Dedifferentiated amniotic fluid mesenchymal stem cell (primary cell): ENCODE measurements at regions not wholly inside any gene's neighbourhood (a gene's known extent, or its start where the extent isn't known, plus 50 kb on each side); places are given as distances from the start of the nearest gene placed in this dataset.

Experiments used
- DNase-seq: peaks from one replicate; pipeline ENCODE4 v3.0.0-alpha.2; 2016; ENCODE audit errors: extremely low spot score

- DNase-seq = no peak
Measured at GRCh38 chr5:74288448-74289108, 351.9 kb downstream of the ENC1 start.

DNA sequence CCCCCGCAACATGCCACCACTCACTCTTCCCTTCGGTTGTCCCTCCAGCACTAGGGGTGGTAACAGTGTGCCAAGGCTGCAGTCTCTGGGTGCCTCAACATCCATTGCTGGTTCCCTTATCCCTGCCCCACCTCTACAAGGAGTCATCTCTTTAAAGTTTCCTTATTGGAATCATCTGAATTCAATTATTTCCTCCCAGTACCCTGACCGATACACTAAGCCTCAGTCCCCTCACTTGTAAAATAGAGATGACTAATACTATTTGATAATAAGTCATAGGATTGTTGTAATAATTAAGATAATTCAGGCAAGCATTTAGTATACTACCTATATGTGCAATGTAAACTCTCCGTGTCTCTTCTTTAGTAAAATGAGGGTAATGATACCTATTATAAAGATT lies 352.5 kb downstream of the ENC1 start:
- DNase-seq = no peak

DNA sequence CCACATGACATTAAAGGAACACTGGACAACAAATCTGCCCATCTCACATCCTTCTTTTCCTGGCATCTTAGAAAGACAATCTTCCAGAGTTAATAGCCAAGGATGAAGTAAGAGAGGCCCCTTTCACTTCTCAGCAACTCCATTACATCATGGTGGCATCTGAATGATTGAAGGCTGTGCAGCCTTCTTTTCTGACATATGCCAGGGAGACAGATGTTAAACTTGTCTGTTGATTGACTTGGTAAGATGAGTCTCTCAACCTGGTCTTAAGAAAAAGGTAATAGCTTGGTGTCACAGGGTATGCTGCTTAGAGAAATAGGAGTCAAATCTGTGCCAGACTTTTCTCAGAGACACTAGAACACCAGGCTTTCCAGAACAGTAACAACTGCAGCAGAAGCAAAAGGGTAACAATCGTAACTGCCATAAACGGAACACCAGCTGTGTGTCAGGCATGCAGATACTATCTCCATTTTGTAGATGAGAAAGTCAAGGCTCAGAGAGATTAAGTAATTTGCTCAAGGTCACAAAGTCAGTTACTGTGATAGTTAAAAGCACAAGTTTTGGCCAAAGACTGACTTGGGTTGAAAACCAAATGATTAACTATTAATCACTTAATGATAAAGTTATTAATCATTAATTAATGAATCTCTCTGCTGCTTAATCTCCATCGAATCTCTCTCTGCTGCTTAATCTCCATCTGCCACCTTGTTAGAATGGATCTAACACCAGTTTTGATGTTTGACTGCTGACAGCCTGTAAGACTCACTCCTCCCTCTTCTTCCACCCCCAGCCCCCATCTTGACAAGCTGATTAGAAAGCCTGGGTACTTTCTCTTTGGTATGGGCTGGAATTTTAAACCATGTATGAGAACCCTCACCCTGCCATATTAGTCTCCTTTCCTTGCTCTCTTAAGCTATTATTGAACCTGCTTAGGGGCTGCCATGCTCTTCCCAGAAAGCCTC lies 353.5 kb downstream of the ENC1 start:
- DNase-seq = no peak

DNA sequence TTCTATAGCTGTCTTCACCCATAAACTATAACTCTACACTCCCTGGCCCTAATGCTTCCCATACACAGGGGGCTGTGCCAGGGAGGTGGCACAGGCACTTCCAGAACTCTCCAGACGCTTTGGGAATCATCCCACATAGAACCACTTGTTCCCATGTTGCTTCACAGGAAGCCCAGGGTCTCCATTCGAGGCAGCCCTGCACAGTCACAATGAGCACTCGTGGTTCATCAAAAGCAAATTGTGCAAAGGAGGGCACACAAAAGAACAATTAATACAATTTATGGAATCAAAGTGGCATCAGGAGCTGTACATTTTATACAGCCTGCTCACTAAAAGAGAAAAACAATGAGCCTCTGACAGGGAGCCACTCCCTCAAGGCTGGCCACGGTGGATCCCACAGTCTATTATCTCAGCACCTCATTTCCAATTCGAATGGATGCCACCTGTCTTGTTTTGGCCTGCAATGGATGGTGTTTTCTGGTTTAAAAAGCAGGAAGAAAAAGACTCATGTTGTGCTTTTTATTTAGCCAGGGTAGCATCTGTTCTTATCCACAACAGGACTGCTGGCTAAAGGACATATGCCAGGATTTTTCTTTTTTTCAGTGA lies 354.8 kb downstream of the ENC1 start:
- no peak for DNase-seq

DNA sequence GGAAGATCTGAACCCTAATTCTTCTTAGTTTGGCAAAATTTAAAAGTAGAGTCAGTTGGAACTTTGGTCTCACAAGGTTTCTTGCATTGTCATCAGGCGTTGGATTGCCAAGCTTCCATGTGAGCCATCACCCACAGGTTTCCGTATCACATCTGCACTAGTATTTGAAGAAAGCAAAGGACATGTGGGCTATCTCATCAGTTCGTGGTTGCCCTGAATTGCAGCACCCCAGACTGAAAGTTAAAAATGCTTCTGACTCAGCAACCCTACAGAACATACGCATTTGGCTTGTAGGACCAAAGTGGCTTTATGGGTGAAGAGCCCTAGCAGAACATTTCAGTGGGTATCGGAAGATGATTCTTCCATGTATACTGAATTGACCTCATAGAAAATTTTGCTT lies 358.0 kb downstream of the ENC1 start:
- no peak for DNase-seq

GRCh38 chr5:74281166-74281565 lies 359.4 kb downstream of the ENC1 start:
- DNase-seq = no peak

- no peak for DNase-seq
Measured at GRCh38 chr5:74280306-74280705, 360.2 kb downstream of the ENC1 start.

- DNase-seq = no peak
Measured at GRCh38 chr5:74279244-74279643, 361.3 kb downstream of the ENC1 start.

- DNase-seq = no peak
Measured at GRCh38 chr5:74277418-74277817, 363.1 kb downstream of the ENC1 start.

- DNase-seq = no peak
Measured at GRCh38 chr5:74275171-74275992, 365.1 kb downstream of the ENC1 start.

- no peak for DNase-seq
Measured at GRCh38 chr5:74274326-74274725, 366.2 kb downstream of the ENC1 start.

- no peak for DNase-seq
Measured at GRCh38 chr5:74272831-74273451, 367.6 kb downstream of the ENC1 start.

DNA sequence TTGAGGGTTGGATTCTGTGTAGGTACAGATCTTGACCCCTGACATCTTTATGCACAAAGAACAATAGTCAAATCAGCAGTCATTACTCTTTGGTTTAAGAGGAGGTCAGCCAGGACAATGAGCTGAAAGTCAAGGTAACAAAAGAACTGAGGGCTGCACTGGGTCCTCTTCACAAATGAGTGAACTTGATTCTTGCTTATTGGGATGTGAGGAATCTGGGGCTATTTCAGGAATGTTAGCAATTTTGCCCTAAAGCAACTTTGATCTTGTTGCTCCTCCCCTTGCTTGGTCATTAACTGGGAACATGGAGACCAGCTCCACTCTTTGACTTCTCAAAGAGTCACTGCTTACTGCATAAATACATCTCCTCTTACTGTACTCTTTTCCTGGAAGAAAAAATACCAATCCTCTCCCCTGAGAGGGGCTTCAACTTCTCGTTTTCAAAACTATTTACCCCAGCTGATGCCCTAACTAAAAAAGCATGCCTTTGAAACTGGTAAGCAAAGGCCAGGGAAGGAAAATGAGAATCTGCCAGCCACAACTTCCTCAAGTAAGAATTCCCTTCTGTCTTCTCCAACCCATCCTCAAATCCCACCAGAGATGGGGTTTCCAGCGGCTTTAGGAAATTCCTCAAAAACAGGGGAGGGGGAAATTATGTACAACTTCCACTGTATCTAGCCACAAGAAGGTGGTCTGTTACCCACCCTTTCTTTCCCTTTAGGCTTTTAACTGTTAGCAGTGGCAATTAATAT lies 368.3 kb downstream of the ENC1 start:
- peak; percentile 48 for DNase-seq

DNA sequence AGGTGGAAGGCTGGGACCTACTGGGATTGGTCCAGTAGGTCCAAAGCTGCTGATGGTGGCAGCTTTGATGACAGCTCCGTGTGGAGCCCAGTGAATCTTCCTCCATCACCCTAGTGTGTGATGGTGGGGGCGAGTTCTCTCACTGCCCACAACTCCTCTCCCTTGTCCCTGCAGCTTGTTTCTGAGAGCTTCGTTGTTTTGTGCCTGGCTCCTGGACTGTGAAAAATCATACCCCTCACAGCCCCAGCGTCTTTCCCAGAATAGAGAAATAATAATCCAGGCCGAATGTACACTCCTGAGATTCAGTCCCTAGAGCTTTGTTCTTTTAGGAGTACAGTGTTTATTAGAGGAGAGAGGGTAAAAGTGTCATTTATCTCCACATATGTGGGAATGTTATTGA lies 372.2 kb downstream of the ENC1 start:
- DNase-seq = no peak

GRCh38 chr5:74266836-74267235 lies 373.7 kb downstream of the ENC1 start:
- no peak for DNase-seq

DNA sequence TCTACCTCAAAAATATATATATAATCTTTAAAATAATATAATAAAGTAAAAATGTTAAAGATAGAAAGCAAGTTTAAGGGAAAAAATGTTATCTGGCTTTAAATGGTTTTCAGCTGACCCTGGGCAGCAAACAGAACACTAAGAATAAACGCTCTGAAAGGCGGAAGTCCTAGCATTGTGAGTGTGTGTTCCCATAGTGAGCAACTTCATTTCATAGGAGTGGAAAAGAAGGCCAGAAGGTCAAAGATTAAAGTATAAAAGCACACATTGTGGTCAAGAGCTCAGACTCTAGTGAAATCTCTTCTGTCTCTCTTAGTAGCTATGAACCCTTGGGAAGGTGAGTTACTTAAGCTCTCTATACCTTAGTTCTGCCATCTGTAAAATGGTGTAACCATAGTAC lies 374.4 kb downstream of the ENC1 start:
- no peak for DNase-seq

DNA sequence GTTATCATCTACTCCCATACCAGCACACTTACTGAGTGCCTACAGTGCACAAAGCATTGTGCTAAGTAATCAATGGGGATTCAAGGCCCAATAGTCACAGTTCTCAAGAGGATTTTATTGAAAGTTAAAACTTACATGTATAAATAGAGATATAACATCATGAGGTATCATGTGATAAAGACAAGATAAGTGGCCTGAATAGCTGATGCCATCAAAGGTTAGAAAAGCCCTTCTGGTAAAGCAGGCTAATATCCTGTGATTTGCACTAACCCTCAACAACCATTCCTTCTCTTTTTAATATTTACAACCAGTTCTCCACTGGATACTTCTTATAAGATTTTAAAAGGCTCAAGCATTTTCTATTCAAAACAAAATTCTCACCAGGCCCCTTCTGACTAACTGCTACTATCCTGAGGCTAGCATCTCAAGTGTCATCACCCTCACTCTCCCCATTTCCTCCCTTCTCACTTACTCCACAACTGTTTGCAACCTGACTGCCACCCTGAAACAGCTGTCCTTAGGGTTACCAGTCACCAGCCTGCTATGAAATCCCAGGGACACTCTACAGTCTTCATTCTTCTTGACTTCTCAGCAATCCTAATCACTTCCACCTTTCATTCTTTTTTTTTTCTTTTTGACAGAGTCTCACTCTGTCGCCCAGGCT lies 377.9 kb downstream of the ENC1 start:
- no peak for DNase-seq

DNA sequence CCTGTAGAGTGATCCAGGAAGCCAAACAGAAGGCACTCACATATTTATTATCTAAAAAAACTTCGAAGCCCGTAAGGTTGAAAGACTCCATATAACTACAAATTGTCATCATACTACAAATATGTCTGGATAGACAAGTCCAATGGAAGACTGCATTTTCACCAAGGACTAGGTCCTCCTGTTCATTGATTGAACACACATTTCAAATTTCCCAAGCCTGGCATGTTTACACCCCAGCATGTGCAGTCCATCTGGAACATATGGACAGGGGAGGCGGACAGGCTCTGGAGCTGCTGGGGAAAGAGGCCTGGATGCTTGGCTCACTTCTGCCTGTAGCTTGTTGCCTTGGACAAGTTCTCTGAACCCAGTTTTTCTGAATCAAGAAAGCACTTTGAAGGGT lies 378.7 kb downstream of the ENC1 start:
- DNase-seq = no peak

GRCh38 chr5:74261421-74261820 lies 379.1 kb downstream of the ENC1 start:
- no peak for DNase-seq

GRCh38 chr5:74259572-74259971 lies 381.0 kb downstream of the ENC1 start:
- no peak for DNase-seq
